PC-3 (cell line): ENCODE measurements at regions not wholly inside any gene's neighbourhood (a gene's known extent, or its start where the extent isn't known, plus 50 kb on each side); places are given as distances from the start of the nearest gene placed in this dataset.

Source experiments
- ATAC-seq: fragments of 200-7000 bp; cut with Tn5 transposase; 2 replicates; pipeline ENCODE4 v1.9.1; 2020; ENCODE audit warnings: mild to moderate bottlenecking, moderate library complexity
- BruUV-seq: library from RNA; stranded (reverse); fragments of 400-500 nt; replicated peaks from 2 replicates; lab custom pipeline; 2021; lab: Mats Ljungman, UMichigan
- CTCF ChIA-PET: fragments of 300-600 bp; sonication (Branson Sonifier 250); formaldehyde crosslinking; loops from one replicate; lab custom pipeline; 2022; ENCODE audit warnings: antibody characterized with exemption; lab: Charles Lee
- POLR2A ChIA-PET: fragments of 300-600 bp; sonication (Branson Sonifier 250); formaldehyde crosslinking; loops from one replicate; lab custom pipeline; 2022; ENCODE audit warnings: antibody characterized with exemption; ENCODE audit not compliant: unreplicated experiment; lab: Charles Lee
- DNase-seq: peaks from one replicate; pipeline ENCODE4 v3.0.0-alpha.2; 2015
- H2AFZ ChIP-seq: fragments of 300-600 bp; sonication (generic); 2 replicates; pipeline ENCODE4 v1.6.0; 2016; ENCODE audit warnings: antibody characterized with exemption, low read length
- H3F3A ChIP-seq: fragments of 300-600 bp; sonication (generic); one replicate; pipeline ENCODE4 v1.6.0; 2017; ENCODE audit warnings: antibody characterized with exemption, low read length, control low read depth, mild to moderate bottlenecking; ENCODE audit not compliant: unreplicated experiment
- H3K27ac ChIP-seq: fragments of 300-600 bp; sonication (generic); 2 replicates; pipeline ENCODE4 v1.5.1; 2016; ENCODE audit warnings: mild to moderate bottlenecking, low read length
- H3K27me3 ChIP-seq: fragments of 300-600 bp; sonication (generic); 2 replicates; pipeline ENCODE4 v1.6.1; 2016; ENCODE audit warnings: low read length, mixed read lengths
- H3K36me3 ChIP-seq: fragments of 300-600 bp; sonication (generic); 2 replicates; pipeline ENCODE4 v1.6.1; 2016; ENCODE audit warnings: low read depth, mixed run types, low read length, mixed read lengths
- H3K4me1 ChIP-seq: fragments of 300-600 bp; sonication (generic); 2 replicates; pipeline ENCODE4 v1.5.1; 2016; ENCODE audit warnings: low read length; ENCODE audit not compliant: insufficient read depth
- H3K4me2 ChIP-seq: fragments of 300-600 bp; sonication (generic); 2 replicates; pipeline ENCODE4 v1.6.0; 2016; ENCODE audit warnings: low read length
- H3K4me3 ChIP-seq: fragments of 300-600 bp; sonication (generic); 2 replicates; pipeline ENCODE4 v1.5.1; 2016; ENCODE audit warnings: mild to moderate bottlenecking, low read length, mixed read lengths
- H3K79me2 ChIP-seq: fragments of 300-600 bp; sonication (generic); 2 replicates; pipeline ENCODE4 v1.6.1; 2017; ENCODE audit warnings: low read length, mixed read lengths
- H3K9ac ChIP-seq: fragments of 300-600 bp; sonication (generic); 2 replicates; pipeline ENCODE4 v1.6.0; 2016; ENCODE audit warnings: mild to moderate bottlenecking, low read length
- H3K9me2 ChIP-seq: fragments of 300-600 bp; sonication (generic); replicated peaks from 2 replicates; pipeline ENCODE4 v1.6.1; 2016; ENCODE audit warnings: mixed run types, low read length, mixed read lengths
- H3K9me3 ChIP-seq: fragments of 300-600 bp; sonication (generic); 2 replicates; pipeline ENCODE4 v1.6.1; 2016; ENCODE audit warnings: low read length, mixed read lengths
- H4K20me1 ChIP-seq: fragments of 300-600 bp; sonication (generic); 2 replicates; pipeline ENCODE4 v1.6.1; 2016; ENCODE audit warnings: low read length, mixed read lengths
- EZH2 ChIP-seq: fragments of 300-600 bp; sonication (generic); IDR thresholded peaks from one replicate; pipeline ENCODE4 v1.6.1; 2017; ENCODE audit warnings: antibody characterized with exemption, mild to moderate bottlenecking, low read length; ENCODE audit not compliant: unreplicated experiment
- EZH2phosphoT487 ChIP-seq: fragments of 300-600 bp; sonication (generic); IDR thresholded peaks from 2 replicates; pipeline ENCODE4 v1.6.1; 2018; ENCODE audit warnings: mild to moderate bottlenecking, antibody characterized with exemption, low read length, borderline replicate concordance
- intact Hi-C: fragments of 100-400 bp; cut with micrococcal nuclease; formaldehyde crosslinking; loops from 2 replicates; pipeline ENCODE4 v1.9.0; 2023
- TF ChIP-seq, protein P1 (sequence below): fragments of 300-600 bp; sonication (generic); conservative IDR thresholded peaks from 2 replicates; pipeline ENCODE4 v1.5.1; 2017; ENCODE audit warnings: antibody characterized with exemption, low read depth, mild to moderate bottlenecking, low read length

DNA sequence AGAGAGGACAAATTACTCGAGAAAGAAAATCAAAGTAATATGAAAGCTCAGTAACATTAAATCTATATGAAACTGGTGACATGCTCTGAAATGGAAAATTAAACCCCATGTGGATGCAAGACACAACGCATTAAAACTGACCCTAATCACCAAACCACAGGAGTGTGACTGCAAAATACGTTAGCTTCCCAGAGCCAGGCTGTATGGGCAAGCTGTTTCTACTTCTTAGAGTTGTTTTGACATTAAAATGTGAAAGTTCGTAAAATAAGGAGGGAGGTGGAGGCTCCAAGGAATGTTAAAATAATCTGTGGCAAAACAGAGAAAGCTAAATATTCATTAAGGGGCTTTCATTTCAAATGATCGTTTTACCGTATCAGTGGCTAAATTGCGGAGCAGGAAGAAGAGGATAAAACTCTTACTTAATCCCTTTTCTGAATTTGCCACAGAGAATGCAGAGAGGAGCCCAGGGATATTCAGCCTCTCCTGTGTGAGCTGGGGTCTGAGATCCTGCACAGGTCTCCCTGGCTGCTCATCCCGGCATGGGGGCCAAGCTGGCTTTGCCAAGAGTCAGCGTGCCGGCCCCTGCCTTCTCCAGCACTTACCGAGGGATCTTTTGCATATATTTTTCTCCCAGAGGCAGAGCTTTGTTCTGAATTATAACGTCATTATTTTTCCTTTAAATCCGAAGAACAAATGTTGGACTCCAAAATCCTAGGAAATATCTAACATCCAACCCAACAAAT lies 239.8 kb upstream of the THBS1 start:
- TF ChIP-seq EZH2 (no peak), EZH2phosphoT487 (no peak)
- TF ChIP-seq, protein P1, sequence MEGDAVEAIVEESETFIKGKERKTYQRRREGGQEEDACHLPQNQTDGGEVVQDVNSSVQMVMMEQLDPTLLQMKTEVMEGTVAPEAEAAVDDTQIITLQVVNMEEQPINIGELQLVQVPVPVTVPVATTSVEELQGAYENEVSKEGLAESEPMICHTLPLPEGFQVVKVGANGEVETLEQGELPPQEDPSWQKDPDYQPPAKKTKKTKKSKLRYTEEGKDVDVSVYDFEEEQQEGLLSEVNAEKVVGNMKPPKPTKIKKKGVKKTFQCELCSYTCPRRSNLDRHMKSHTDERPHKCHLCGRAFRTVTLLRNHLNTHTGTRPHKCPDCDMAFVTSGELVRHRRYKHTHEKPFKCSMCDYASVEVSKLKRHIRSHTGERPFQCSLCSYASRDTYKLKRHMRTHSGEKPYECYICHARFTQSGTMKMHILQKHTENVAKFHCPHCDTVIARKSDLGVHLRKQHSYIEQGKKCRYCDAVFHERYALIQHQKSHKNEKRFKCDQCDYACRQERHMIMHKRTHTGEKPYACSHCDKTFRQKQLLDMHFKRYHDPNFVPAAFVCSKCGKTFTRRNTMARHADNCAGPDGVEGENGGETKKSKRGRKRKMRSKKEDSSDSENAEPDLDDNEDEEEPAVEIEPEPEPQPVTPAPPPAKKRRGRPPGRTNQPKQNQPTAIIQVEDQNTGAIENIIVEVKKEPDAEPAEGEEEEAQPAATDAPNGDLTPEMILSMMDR: no peak
- no peak for DNase-seq
- H3K36me3 ChIP-seq: no peaks in the 10 kb centered on the region
- H3K9me3 ChIP-seq: no peaks in the 10 kb centered on the region; the same call in 1 of the 2 replicates
- no peaks in the 10 kb centered on the region for H3K79me2 ChIP-seq
- H3K4me2 ChIP-seq: no peak overlapping the region
- intact Hi-C loops: no loop called here
- H3K27me3 ChIP-seq: no peaks in the 10 kb centered on the region
- POLR2A ChIA-PET: no interaction called here
- no peak for ATAC-seq
- H3K9me2 ChIP-seq: no peaks in the 10 kb centered on the region; the same call in 1 of the 2 replicates
- no TSS peak for BruUV-seq
- H4K20me1 ChIP-seq: no peaks in the 10 kb centered on the region
- no peak overlapping the region for H3K9ac ChIP-seq
- H3K4me1 ChIP-seq: peaks cover 6% of the 10 kb centered on the region
- H3K27ac ChIP-seq: no peak overlapping the region
- H3K4me3 ChIP-seq: no peak overlapping the region
- no peaks in the 10 kb centered on the region for H3F3A ChIP-seq
- no peak overlapping the region for H2AFZ ChIP-seq
- CTCF ChIA-PET: no interaction called here

GRCh38 chr15:39344662-39345141 lies 236.2 kb upstream of the THBS1 start:
- ATAC-seq: peak; percentile 33; the same call in 1 of the 2 replicates
- Histone ChIP-seq H3K79me2 (no peaks in the 10 kb centered on the region), H4K20me1 (no peaks in the 10 kb centered on the region), H3K4me3 (no peak overlapping the region), H3K36me3 (no peaks in the 10 kb centered on the region), H3K9me3 (no peaks in the 10 kb centered on the region; the same call in 1 of the 2 replicates), H2AFZ (no peak overlapping the region), H3K4me1 (peaks cover 6% of the 10 kb centered on the region), H3K9ac (no peak overlapping the region), H3K27ac (no peak overlapping the region), H3K4me2 (peak overlapping the region; percentile 17; the same call in 1 of the 2 replicates), H3K9me2 (no peaks in the 10 kb centered on the region; the same call in 1 of the 2 replicates), H3K27me3 (no peaks in the 10 kb centered on the region), H3F3A (no peaks in the 10 kb centered on the region)
- CTCF ChIA-PET: no interaction called here
- intact Hi-C loops: no loop called here
- TF ChIP-seq, protein P1: no peak
- TF ChIP-seq EZH2phosphoT487 (no peak), EZH2 (no peak)
- peak; percentile 51 for DNase-seq
- POLR2A ChIA-PET: no interaction called here
- BruUV-seq: no TSS peak

DNA sequence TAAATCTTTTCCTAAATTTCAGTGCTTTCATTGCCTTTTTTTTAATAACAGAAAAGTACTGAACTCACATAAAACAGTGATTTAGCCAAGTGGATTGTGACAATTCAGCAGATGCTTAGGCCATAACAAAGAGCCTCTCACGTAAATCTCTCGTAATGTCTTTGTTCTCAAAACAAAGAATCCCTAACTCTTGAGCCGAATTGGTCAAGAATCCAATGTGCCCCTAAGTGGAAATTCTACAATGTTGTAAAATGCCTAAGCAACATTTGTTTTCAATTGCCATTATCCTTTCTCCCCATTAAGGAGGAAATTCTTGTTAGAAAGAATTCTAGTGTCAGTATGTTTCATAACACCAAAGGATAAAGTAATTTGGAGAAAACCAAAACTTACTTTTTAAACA lies 235.7 kb upstream of the THBS1 start:
- DNase-seq: no peak
- ChIA-PET CTCF (no interaction called here), POLR2A (no interaction called here)
- no peaks in the 10 kb centered on the region; the same call in 1 of the 2 replicates for H3K9me3 ChIP-seq
- H3K79me2 ChIP-seq: no peaks in the 10 kb centered on the region
- H3K4me2 ChIP-seq: no peak overlapping the region
- no peak overlapping the region for H3K27ac ChIP-seq
- no peaks in the 10 kb centered on the region for H3K27me3 ChIP-seq
- no peaks in the 10 kb centered on the region for H3K36me3 ChIP-seq
- H3K4me1 ChIP-seq: peaks cover 6% of the 10 kb centered on the region
- TF ChIP-seq, protein P1: no peak
- TF ChIP-seq EZH2phosphoT487 (no peak), EZH2 (no peak)
- H4K20me1 ChIP-seq: no peaks in the 10 kb centered on the region
- no peaks in the 10 kb centered on the region for H3F3A ChIP-seq
- H3K9ac ChIP-seq: no peak overlapping the region
- intact Hi-C loops: no loop called here
- H3K9me2 ChIP-seq: no peaks in the 10 kb centered on the region; the same call in 1 of the 2 replicates
- H3K4me3 ChIP-seq: no peak overlapping the region
- BruUV-seq: no TSS peak
- no peak for ATAC-seq
- no peak overlapping the region for H2AFZ ChIP-seq
